GM12878 (cell line): ENCODE measurements at regions not wholly inside any gene's neighbourhood (a gene's known extent, or its start where the extent isn't known, plus 50 kb on each side); places are given as distances from the start of the nearest gene placed in this dataset.

ENCODE experiments used
- ATAC-seq: fragments of 200-7000 bp; cut with Tn5 transposase; 3 replicates; pipeline ENCODE4 v1.9.1; 2020; ENCODE audit warnings: mild to moderate bottlenecking, moderate library complexity
- BruUV-seq: library from RNA; stranded (reverse); fragments of 400-500 nt; replicated peaks from 2 replicates; lab custom pipeline; 2021; lab: Mats Ljungman, UMichigan
- CTCF ChIA-PET: fragments of 300-600 bp; sonication (Branson Sonifier 250); formaldehyde crosslinking; extraction: SDS; loops from one replicate; lab custom pipeline; 2021; ENCODE audit warnings: inconsistent platforms; lab: Yijun Ruan, JAX
- POLR2A ChIA-PET: fragments of 350-600 bp; formaldehyde crosslinking; extraction: SDS; loops from one replicate; lab custom pipeline; 2021; ENCODE audit warnings: inconsistent platforms; lab: Charles Lee
- RAD21 ChIA-PET: fragments of 300-600 bp; sonication (Branson Sonifier 250); formaldehyde crosslinking; loops from one replicate; lab custom pipeline; 2023; ENCODE audit warnings: antibody characterized with exemption; ENCODE audit not compliant: unreplicated experiment; lab: Charles Lee
- SMC1A ChIA-PET: fragments of 300-600 bp; sonication (Branson Sonifier 250); formaldehyde crosslinking; loops from one replicate; lab custom pipeline; 2023; ENCODE audit not compliant: unreplicated experiment, uncharacterized antibody; lab: Charles Lee
- DNase-seq: peaks from one replicate; pipeline ENCODE4 v3.0.0-alpha.2; 2011; ENCODE audit warnings: low read depth, low spot score
- FAIRE-seq: peaks from 3 replicates; lab custom pipeline; 2011; peaks lifted over from hg19 to GRCh38; lab: Jason Lieb, UNC
- H2AFZ ChIP-seq: 2 replicates; pipeline ENCODE4 v1.6.0; 2011; ENCODE audit warnings: low read depth, low read length, control low read depth; ENCODE audit not compliant: control insufficient read depth
- H3K27ac ChIP-seq: 2 replicates; pipeline ENCODE4 v1.5.1; 2011; ENCODE audit warnings: control low read depth; ENCODE audit not compliant: control insufficient read depth, insufficient read depth
- H3K27me3 ChIP-seq, 2 experiments: replicated peaks in 1 of 2; 2 replicates each; pipeline versions ENCODE4 v1.6.0 to v1.6.1; 2011; ENCODE audit warnings: low read length in 1 of 2; ENCODE audit not compliant: control insufficient read depth in 2 of 2, insufficient read depth in 2 of 2
- H3K36me3 ChIP-seq, 2 experiments: 2 replicates each; pipeline ENCODE4 v1.5.1; 2011; ENCODE audit warnings: low read length in 1 of 2; ENCODE audit not compliant: control insufficient read depth in 2 of 2, insufficient read depth in 2 of 2
- H3K4me1 ChIP-seq: 2 replicates; pipeline ENCODE4 v1.6.1; 2011; ENCODE audit warnings: mild to moderate bottlenecking, low read length, moderate library complexity, mixed read lengths; ENCODE audit not compliant: control insufficient read depth, insufficient read depth
- H3K4me2 ChIP-seq: 2 replicates; pipeline ENCODE4 v1.6.0; 2011; ENCODE audit warnings: control low read depth; ENCODE audit not compliant: control insufficient read depth, insufficient read depth
- H3K4me3 ChIP-seq: fragments of 200-600 bp; sonication (generic); 2 replicates; pipeline ENCODE4 v1.5.1; 2016
- H3K79me2 ChIP-seq: 2 replicates; pipeline ENCODE4 v1.6.0; 2011; ENCODE audit warnings: low read length; ENCODE audit not compliant: control insufficient read depth, insufficient read depth
- H3K9ac ChIP-seq: 2 replicates; pipeline ENCODE4 v1.8.0; 2011; ENCODE audit warnings: low read length, control low read depth, mixed read lengths; ENCODE audit not compliant: control insufficient read depth, insufficient read depth
- H3K9me3 ChIP-seq: replicated peaks from 3 replicates; pipeline ENCODE4 v1.5.1; 2011; ENCODE audit warnings: mild to moderate bottlenecking, low read length; ENCODE audit not compliant: control insufficient read depth, insufficient read depth
- H4K20me1 ChIP-seq: 2 replicates; pipeline ENCODE4 v1.6.0; 2011; ENCODE audit not compliant: control insufficient read depth, insufficient read depth
- CREM ChIP-seq: IDR thresholded peaks from 2 replicates; pipeline ENCODE4 v1.6.1; 2014; ENCODE audit warnings: antibody characterized with exemption, low read depth
- EED ChIP-seq: sonication (generic); IDR thresholded peaks from 2 replicates; pipeline ENCODE4 v1.6.1; 2016; ENCODE audit warnings: antibody characterized with exemption, low read depth
- ETV6 ChIP-seq, 2 experiments: fragments of 450-650 bp in 1 of 2; IDR thresholded peaks in 1 of 2; conservative IDR thresholded peaks in 1 of 2; 2 replicates each; pipeline ENCODE4 v1.6.1; 2014; ENCODE audit warnings: antibody characterized with exemption in 1 of 2, borderline replicate concordance in 1 of 2, low read depth in 1 of 2, mild to moderate bottlenecking in 1 of 2, moderate library complexity in 1 of 2
- GABPA ChIP-seq: IDR thresholded peaks from 2 replicates; pipeline ENCODE4 v1.6.1; 2014; ENCODE audit warnings: antibody characterized with exemption, low read depth, mild to moderate bottlenecking, inconsistent platforms
- KDM1A ChIP-seq: fragments of 200-600 bp; sonication (generic); IDR thresholded peaks from 2 replicates; pipeline ENCODE4 v1.6.1; 2016; ENCODE audit warnings: borderline replicate concordance
- NR2C2 ChIP-seq: IDR thresholded peaks from 2 replicates; pipeline ENCODE4 v1.6.1; 2011; ENCODE audit warnings: borderline replicate concordance, low read depth; ENCODE audit not compliant: control insufficient read depth, insufficient read length
- SREBF2 ChIP-seq: IDR thresholded peaks from 2 replicates; pipeline ENCODE4 v1.6.1; 2012; ENCODE audit warnings: mild to moderate bottlenecking, low read length
- TAF1 ChIP-seq: IDR thresholded peaks from 2 replicates; pipeline ENCODE4 v1.6.1; 2011; ENCODE audit warnings: mild to moderate bottlenecking, low read depth, low read length, borderline replicate concordance
- TCF3 ChIP-seq: IDR thresholded peaks from 2 replicates; pipeline ENCODE4 v1.6.1; 2012; ENCODE audit warnings: low read depth, mild to moderate bottlenecking, low read length, borderline replicate concordance; ENCODE audit not compliant: insufficient read depth
- ZZZ3 ChIP-seq: IDR thresholded peaks from 2 replicates; pipeline ENCODE4 v1.6.1; 2011; ENCODE audit warnings: low read depth; ENCODE audit not compliant: control insufficient read depth, insufficient read length
- WGBS: methylation state at CpG from one replicate; pipeline ENCODE4 v1.1.6; 2016; ENCODE audit warnings: low lambda C conversion rate; ENCODE audit not compliant: insufficient replicate concordance, insufficient coverage; ENCODE audit errors: missing lambda C conversion rate; 5-methylcytosine and 5-hydroxymethylcytosine counted together
- in situ Hi-C: fragments of 300-500 bp; cut with MboI; formaldehyde crosslinking; loops from 9 replicates; pipeline ENCODE4 v1.14.3; 2018; ENCODE audit warnings: mixed read lengths
- intact Hi-C: fragments of 100-400 bp; cut with micrococcal nuclease; formaldehyde crosslinking; loops from one replicate; pipeline ENCODE4 v1.14.2; 2022; ENCODE audit not compliant: unreplicated experiment

DNA sequence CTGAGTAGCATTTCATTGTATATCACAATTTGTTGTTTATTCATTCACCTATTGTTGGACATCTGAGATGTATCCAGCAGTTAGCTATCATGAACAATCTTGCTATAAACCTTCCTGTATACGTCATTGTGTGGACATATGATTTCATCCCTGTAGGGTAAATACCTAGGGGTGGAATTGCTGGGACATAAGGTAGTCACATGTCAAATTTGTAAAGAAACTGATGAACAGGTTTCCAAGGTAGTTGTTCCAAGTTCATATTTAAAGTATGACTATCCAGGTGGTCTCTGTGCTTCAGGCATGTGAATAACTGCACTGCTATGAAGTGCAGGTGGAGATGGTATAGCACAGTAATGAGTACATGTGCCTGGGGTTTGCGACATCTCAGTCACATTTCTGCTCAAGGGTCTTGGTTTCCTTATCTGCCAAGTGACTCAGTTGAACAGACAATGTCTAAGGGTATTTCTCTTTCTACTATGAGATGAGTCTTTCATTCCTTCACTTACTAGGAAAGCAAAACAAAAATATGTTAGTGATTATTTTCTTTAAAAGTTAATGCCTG lies 229.0 kb upstream of the HES1 start:
- FAIRE-seq, result no peak
- RAD21 ChIA-PET, result no interaction called here
- DNase-seq, result no peak
- in situ Hi-C loops (no loop called here), intact Hi-C loops (no loop called here)
- Histone ChIP-seq H2AFZ (no peak overlapping the region), H3K79me2 (no peaks in the 10 kb centered on the region), H3K4me2 (no peak overlapping the region), H3K27ac (no peak overlapping the region)
- no peak for ATAC-seq
- WGBS, result 51% methylated on average over 2 of the region's 2 CpGs
- POLR2A ChIA-PET, result no interaction called here
- no peak for TF ChIP-seq TCF3
- TF ChIP-seq GABPA, result no peak
- TF ChIP-seq NR2C2, result no peak
- TF ChIP-seq SREBF2, result no peak
- no peak for TF ChIP-seq ZZZ3
- TF ChIP-seq EED, result no peak
- no peak for TF ChIP-seq CREM
- TF ChIP-seq ETV6 (conservative IDR thresholded peaks at IDR 0.05 in 1 of 2, IDR thresholded peaks at IDR 0.05 in 1 of 2; ENCODE audit: borderline replicate concordance in 1 of 2, low read depth in 1 of 2), result no peak
- TF ChIP-seq TAF1, result no peak
- no peak for TF ChIP-seq KDM1A
- TF ChIP-seq, all 136 proteins: peak for 0
- H3K4me3 ChIP-seq, result no peak overlapping the region
- no peaks in the 10 kb centered on the region for H4K20me1 ChIP-seq
- no peaks in the 10 kb centered on the region for H3K36me3 ChIP-seq
- peaks cover 0 to 4% of the 10 kb centered on the region in 2 experiments; a peak in 2 of 4 replicates for H3K27me3 ChIP-seq
- no peak overlapping the region for H3K9ac ChIP-seq
- BruUV-seq, result no TSS peak
- peaks cover 5% of the 10 kb centered on the region for H3K4me1 ChIP-seq
- SMC1A ChIA-PET, result no interaction called here
- H3K9me3 ChIP-seq, result peaks cover 5% of the 10 kb centered on the region
- CTCF ChIA-PET, result no interaction called here
